Coronary artery (tissue), 2 donors: ENCODE measurements at regions not wholly inside any gene's neighbourhood (a gene's known extent, or its start where the extent isn't known, plus 50 kb on each side); places are given as distances from the start of the nearest gene placed in this dataset.

ENCODE experiments used
- DNase-seq: peaks from one replicate; pipeline ENCODE4 v3.0.0-alpha.2; 2017; ENCODE audit warnings: low spot score
- H3K27ac ChIP-seq, 2 donors: fragments of 200-600 bp; sonication (generic); one replicate each; pipeline ENCODE4 v1.5.1; 2016 to 2019
- H3K4me3 ChIP-seq: fragments of 200-600 bp; sonication (generic); 2 replicates; pipeline ENCODE4 v1.5.1; 2016; ENCODE audit warnings: mild to moderate bottlenecking, moderate library complexity
- CTCF ChIP-seq: fragments of 200-600 bp; sonication (generic); IDR thresholded peaks from one replicate; pipeline ENCODE4 v1.5.1; 2019; ENCODE audit warnings: antibody characterized with exemption

GRCh38 chr2:150542172-150542571 is 54.7 kb upstream of the RND3 start:
- TF ChIP-seq CTCF: no peak
- H3K4me3 ChIP-seq: no peak overlapping the region
- DNase-seq: no peak
- H3K27ac ChIP-seq: no peak overlapping the region

- no peak for TF ChIP-seq CTCF
- Histone ChIP-seq H3K27ac (no peak overlapping the region), H3K4me3 (no peak overlapping the region)
- no peak for DNase-seq
Measured at GRCh38 chr2:150538651-150539201, 51.3 kb upstream of the RND3 start.
